ENCODE measurements at regions not wholly inside any gene's neighbourhood (a gene's known extent, or its start where the extent isn't known, plus 50 kb on each side); places are given as distances from the start of the nearest gene placed in this dataset.

DNA sequence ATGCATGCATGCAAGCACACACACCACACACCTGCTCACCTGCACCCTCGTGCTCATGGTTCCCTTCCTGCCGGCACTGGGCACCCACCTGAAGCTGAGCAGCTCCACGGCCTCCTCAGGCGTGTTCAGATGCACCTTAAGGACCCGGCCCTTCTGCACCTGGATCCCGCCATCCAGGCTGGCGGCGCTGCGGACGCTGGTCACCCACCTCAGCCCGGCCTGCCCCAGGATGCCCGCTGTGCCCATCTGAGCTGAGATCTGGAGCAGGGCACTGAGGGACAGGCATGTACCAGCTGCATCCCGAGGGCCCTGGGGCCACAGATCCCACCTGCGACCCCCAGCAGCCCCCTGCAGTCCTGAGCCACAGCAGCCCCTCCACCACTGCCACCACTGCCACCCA is 110.0 kb downstream of the LITAF start:
- DNase-seq, result no peak

DNA sequence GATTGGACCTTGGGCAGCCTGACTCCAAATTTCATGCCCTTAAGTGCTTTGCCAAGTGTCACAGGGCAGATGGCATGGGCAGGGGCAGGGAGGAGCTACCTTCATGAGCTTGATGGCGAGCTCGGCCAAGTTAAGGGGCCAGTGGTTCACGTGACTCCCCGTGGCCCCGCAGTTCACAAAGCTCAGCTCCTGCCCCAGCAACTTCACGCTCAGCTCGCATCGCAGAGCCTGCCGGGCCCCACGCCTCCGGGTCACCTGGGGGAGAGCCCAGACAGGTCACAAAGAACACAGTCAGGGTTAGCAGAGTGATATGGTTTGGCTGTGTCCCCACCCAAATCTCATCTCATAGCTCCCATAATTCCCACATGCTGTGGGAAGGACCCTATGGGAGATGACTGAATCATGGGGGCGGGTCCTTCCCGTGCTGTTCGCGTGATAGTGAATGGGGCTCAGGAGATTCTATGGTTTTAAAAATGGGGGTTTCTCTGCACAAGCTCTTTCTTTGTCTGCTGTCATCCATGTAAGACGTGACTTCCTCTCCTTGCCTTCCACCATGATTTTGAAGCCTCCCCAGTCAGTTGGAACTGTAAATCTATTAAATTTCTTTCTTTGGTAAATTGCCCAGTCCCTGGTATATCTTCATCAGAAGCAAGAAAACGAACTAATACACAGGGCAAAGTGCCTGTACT is 108.1 kb downstream of the LITAF start:
- DNase-seq, result no peak

DNA sequence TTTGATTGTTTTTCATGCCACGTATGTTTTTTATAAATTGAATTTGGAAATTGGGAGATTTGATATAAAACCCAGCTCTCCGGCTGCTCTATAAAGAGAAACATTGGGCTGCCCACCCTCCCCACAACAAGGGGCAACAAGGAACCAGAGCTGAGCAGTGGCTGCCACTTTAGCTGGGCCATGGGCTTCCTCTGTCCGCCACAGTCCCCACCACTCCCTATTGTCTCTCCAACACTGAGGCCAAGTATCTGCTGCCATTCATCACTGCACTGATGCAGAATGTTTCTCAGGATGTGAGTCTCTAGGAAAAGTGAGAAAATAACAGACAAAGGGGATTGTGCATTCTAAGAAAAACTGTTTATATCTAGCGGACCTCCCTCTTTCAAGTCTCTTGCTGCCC is 106.8 kb downstream of the LITAF start:
- DNase-seq, result no peak

DNA sequence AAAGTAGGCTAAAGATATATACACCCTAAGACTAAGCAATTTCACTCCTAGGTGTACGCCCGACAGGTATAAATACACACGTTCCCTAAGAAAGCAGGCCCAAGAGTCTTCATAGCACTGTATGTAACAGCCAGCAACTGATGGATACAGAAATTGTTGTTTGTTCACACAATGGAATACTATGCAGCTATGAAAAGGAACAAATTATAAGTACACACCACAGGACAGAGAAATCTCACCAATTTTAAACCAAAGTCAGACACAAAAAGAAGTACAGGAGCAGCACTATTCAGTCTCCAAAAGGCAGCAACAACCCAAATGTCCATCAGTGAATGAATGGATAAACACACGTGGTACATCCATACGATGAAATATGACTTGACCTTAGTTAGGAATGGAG is 106.1 kb downstream of the LITAF start:
- DNase-seq, result no peak

DNA sequence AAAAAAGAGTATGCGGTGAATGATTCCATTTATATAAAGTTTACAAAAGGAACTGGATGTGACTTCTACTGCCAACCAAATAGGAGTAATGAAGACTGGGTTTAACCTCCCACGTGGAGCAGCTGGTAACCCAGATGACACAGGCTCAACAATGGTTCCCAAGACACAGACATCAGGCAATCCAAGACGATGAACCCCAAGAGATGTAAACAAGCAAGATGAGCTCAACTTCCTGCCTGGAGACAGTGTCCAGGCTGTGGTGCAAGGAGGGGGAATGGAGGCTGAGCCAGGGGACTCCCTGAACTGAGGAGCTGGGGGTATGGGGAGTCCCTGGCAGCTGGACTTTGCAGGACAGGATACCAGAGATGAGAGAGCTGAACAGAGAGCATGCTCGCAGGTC is 104.7 kb downstream of the LITAF start:
- no peak for DNase-seq

DNA sequence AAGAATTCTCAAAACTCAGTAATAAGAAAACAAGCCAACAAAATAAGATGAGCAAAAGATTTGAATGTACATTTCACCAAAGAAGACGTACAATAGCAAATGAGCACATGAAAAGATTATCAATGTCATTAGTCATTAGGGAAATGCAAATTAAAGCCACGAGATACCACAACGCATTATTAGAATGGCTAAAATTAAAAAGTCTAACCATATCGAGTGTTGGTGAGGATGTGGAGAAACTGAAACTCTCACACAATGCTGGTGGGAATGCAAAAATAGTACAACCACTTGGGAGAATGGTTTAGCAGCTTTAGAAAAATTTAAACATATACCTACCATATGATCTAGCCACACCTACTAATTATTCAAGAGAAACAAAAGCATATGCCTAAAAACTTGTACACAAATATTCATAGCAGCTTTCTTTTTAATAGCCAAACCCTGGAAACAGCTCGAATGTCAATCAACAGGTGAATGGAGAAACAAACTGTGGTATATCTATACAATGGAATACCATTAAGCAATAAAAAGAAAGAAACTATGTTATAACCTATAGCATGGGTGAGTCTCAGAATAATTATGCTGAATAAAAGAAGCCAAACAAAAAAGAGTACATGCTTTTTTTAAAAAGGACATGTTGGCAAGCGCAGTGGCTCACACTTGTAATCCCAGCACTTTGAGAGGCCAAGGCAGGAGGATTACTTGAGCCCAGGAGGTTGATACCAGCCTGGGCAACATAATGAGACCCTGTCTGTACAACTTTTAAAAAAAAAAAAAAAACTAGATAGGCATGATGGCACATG is 103.6 kb downstream of the LITAF start:
- DNase-seq, result no peak

DNA sequence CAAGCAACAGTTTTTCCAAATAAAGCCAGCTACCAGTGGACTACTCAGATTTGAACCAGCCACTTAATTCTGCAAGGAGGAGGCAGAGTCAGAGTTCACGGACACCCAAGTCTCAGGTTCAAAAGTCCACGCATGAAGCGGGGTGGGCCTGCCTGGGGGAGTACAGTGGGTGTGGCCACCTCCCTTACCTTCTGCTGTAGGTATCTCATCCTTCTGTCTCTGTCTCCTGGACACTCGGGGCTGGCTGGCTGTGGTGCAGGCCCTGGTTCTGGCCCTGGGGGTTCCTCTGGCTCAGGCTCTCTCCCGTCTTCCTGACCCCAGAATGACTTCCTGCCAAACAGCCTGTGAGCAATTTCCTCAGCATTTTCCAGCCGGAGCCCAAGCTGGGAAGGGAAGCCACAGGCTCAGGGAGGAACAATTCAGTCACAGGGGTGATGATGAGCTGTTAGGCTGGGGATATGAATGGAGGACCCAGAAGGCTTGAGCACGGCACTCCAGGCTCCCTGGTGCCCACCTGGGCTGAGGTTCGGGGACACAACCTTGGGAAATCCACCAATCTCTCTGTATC is 101.9 kb downstream of the LITAF start:
- no peak for DNase-seq

DNA sequence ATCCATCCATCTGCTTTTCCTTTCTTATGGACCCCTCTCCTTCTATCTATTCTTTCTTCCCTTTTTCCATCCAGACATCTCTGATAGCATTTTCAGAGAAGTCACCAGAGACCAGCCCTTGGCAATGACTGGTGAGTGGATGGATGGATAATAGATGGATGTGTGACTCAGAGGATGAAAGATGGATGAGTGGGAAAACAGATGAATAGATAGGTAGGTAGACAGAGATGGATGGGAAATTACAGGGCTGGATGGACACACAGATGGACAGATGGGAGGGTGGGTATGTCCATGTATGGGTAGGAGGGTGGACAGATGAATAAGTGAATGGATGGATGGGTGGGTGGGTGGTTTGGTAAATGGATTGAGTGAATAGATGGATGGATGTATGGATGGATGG is 101.0 kb downstream of the LITAF start:
- no peak for DNase-seq

DNA sequence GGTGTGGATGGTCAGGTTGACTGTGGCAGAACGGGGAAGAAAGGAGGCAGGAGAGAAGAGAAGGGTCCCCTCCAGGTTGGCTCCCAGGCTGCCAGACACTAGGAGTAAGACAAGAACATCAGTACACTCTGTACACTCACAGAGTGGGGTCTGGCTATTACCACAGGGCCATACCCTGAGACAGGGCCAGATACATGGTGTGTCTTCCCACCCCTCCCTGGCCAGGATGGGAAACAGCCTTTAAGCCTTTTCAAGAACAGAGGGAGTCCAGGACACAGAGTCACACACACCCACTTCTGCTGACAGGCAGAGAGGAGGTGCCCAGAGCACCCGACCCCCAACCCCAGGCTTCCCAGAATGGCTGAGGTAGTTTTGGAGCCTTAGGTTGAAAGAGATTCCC is 99.4 kb downstream of the LITAF start:
- DNase-seq, result no peak

DNA sequence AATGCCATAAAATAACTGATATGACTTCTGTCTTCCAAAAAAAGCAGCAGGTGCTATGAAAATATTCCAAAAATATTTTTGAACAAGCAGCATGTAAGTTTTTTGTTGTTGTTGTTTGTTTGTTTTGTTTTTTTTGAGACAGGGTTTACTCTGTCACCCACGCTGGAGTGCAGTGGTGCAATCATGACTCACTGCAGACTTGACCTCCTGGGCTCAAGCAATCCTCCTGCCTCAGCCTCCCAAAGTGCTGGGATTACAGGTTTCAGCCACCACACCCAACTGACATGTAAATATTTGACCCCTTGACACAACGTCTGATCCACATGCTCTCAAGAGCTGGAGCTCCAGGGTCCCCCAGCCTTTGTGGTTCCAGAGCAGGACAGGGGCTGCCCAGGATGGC is 98.4 kb downstream of the LITAF start:
- no peak for DNase-seq

DNA sequence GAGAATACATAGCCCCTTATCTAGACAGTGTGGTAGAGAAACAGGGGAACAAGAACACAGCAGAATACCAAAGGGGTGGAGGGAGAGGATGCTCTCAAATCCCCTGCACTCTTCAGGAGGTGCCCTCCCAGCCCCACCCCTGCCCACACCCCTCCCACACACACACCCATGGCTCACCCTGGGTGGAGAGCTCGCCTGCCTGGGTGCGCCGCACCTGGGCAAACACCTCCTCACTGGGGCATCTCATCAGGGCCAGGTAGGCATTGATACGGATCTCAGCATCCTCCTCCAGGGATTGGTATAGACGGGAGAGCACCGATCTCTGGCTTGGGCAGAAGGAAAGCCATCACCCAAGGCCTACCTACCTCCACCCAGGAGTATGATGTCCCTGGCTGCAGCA is 95.2 kb downstream of the LITAF start:
- no peak for DNase-seq

DNA sequence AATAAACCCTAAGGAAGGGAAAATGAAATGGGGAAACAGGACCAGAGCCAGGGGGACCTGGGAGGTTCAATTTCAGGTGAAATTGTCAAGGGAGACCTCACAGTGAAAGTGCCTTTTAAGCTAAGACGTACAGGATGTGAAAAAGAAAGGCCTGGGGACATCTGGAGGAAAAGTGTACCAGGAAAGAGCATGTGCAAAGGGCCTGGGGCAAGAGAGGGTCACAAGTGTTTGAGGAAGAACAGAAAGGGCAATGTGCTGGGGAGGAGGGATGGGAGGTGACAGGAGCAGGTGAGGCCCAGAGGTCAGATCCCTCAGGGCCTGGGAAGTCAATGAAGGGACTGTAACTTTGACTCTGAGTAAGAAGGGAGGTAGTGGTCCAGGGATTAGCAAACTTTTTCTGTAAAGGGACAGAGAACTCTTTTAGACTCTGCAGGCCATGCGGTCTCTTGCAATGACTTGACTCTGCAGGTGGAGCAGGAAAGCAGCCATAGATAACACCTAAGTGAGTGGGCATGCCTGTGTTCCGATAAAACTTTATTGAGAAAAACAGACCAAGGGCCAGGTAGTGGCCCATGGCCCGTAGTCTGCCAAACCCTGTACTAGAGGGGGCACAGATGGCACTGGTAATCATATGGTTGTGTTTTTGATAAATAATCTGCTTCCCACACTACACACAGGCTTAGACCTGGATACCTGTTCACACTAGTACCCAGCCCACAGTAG is 93.8 kb downstream of the LITAF start:
- no peak for DNase-seq

DNA sequence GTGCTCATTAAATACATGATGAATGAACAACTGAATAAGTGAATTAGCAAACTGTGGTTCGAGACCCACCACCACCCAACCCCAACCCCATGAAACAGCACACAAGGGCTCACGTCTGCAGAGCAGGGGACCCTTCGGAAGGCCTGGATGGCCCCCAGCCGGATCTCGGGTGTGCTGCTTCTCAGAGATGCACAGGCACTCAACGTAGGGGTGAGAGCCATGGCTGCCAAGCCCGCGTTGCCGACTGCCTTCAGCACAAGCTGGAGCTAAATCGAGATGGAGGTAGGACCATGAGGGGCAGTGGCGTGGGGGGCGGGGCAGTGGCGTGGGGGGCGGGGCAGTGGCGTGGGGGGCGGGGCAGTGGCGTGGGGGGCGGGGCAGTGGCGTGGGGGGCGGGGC is 93.2 kb downstream of the LITAF start:
- no peak for DNase-seq

DNA sequence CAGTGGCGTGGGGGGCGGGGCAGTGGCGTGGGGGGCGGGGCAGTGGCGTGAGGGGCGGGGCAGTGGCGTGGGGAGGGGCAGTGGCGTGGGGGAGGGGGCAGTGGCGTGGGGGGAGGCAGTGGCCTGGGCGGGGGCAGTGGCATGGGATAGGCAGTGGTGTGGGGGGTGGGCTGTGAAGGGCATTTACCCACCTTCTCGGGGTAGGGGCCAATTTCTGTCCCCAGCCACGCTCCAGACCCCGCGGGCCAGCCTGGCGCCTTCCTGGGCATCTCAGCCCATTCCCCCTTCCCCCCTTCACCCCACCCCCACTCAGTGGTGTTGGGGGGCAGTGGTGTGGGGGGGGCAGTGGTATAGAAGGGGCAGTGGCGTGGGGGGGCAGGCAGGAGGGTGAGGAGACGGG is 92.7 kb downstream of the LITAF start:
- no peak for DNase-seq

DNA sequence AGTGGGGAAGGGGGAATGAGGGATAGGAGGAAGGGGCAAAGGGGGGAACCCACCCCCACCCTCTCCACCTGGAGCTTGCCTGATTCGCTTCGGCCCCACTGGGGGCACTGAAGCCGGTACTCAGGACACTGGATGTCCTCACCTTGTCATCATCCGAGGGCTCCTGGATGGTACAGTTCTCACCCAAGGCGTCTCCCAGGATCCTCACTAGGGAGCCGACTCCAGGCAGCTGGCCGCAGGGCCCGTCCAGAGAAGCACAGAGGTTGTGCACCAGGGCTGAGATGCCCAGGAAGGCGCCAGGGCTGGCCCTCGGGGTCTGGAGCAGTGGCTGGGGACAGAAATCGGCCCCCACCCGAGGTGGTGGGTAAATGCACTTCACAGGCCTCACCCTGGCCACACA is 92.3 kb downstream of the LITAF start:
- DNase-seq, result no peak

DNA sequence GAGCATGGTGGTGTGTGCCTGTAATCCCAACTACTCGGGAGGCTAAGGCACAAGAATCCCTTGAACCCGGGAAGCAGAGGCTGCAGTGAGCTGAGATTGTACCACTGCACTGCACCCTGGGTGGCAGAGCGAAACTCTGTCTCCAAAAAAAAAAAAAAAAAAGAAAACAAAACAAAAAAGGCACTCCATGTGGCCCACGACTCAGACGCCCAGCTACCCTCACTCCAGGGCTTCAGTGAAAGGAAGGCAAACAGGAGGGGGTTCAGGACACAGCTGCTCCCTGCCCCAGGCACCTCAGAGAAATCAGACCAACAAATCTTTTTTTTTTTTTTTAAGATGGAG is 91.7 kb downstream of the LITAF start:
- no peak for DNase-seq

Measured in activated T-cell treated with anti-CD3 and anti-CD28 coated beads for 4 hours (primary cell).